ENCODE measurements at regions not wholly inside any gene's neighbourhood (a gene's known extent, or its start where the extent isn't known, plus 50 kb on each side); places are given as distances from the start of the nearest gene placed in this dataset.

DNA sequence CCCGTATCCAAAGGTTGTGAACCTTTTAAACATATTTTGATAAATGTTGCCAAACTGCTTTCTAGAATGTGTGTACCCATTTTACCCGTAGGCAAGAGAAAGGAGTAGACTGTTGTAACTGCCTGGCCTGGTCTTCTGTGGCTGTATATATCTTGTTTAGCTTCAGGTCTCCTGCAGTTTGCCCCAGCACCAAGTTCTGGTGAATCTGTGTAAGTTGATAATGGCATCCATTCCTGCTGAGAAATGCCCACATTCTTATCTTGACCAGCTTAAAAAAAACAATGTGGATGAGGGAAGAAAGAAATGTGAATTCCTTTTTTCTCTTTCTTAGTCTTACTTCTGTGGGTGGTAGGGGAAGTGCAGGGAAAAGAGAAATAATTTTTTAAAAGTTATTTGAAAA lies 53.3 kb upstream of the TLE3 start:
- DNase-seq, result no peak

DNA sequence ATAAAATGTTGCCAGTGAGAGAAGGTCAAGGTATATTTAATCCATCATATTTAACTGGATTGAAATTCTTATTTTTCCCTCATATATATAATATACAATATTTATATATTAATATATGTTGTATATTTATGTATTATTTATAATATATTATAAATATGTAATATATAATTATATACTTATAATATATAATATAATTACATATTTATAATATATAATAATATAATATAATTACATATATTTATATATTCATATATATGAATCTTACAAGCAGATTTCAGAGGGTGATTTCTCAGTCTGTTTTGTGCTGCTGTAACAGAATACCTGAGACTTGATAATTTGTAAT lies 52.7 kb upstream of the TLE3 start:
- DNase-seq, result no peak

DNA sequence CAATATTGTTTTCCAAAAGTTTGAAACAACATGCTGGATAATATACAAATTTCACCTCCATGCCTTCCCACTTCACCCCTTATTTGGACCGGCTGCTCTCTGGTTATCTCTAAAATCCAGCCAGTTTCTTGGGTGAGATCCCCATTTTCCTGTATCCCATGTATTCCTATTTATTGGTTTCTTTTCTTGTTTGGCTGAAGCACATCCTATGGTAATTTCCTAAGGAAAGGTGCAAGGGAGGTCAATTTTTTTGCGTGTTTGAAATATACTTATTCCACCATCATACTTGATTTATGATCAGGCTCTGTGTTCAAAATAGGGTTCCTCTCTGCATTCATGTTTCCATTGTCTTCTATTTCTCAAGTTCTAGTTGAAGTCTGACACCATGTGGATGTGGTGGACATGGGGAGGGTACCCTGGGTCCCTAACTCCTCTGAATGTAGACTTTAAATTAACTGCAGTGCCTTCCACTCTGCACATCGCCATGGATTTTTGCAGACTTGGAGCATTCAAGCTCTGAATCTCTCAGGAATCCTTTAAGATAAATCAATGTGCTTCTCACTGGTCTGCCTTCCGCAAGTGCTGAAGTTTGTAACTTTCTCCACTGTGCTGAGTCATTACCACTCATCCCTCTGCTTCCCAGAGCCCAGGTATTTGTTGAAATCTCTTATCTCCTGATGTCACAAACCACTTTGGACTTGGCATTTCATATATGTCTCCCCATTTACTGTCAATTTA lies 52.1 kb upstream of the TLE3 start:
- DNase-seq, result no peak

DNA sequence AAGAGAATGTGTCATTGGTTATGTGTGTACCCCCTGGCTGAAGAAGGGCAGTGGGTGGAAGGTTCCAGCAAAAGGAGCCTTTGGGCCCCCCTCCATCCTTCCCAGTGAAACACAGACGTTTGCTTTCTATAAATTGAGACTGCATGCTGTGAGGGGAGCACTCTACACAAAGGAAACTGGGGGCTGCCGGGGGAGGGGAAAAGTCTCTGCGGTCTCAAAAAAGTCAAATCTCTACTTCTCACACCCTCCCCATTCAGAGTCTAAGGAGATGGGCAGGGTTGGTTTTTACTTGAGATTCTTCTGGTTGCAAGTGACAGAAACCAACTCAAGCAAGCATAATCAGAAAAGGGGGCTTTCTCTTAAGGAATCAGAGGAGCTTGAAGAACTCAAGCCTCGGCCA lies 50.1 kb upstream of the TLE3 start:
- DNase-seq, result no peak

Measured in stimulated activated CD4-positive, alpha-beta T cell treated with anti-CD3 and anti-CD28 coated beads, Interleukin-1b, Interleukin-23, amount 100 ng/mL, for 48 hours (primary cell).